ENCODE measurements at regions not wholly inside any gene's neighbourhood (a gene's known extent, or its start where the extent isn't known, plus 50 kb on each side); places are given as distances from the start of the nearest gene placed in this dataset.

- no peaks in the 10 kb centered on the region for H3K36me3 ChIP-seq (ENCODE audit: control insufficient read depth, insufficient read depth, low read length)
- no peaks in the 10 kb centered on the region for H3K9me1 ChIP-seq (ENCODE audit: control insufficient read depth, insufficient read depth, low read length)
- H3K4me1 ChIP-seq (replicated peaks in 1 of 2; ENCODE audit: control insufficient read depth in 2 of 2, insufficient read depth in 2 of 2, low read length in 2 of 2), result no peaks in the 10 kb centered on the region
- FAIRE-seq (no peak), DNase-seq (ENCODE audit: extremely low read depth in 1 of 4, low spot score in 3 of 4) (no peak), ATAC-seq (no peak)
- TF ChIP-seq NR2C2 (CRISPR knock-in tag; IDR thresholded peaks at IDR 0.05) (no peak), NR2C2 (tag; IDR thresholded peaks at IDR 0.05) (no peak), CBX1 (IDR thresholded peaks at IDR 0.05; ENCODE audit: low read depth) (no peak), MTA2 (IDR thresholded peaks at IDR 0.05; ENCODE audit: low read depth) (no peak)
- no peaks in the 10 kb centered on the region for H3K27me3 ChIP-seq (ENCODE audit: control insufficient read depth in 2 of 2, insufficient read depth in 2 of 2, low read length in 2 of 2)
- no peak overlapping the region for H3K4me2 ChIP-seq (ENCODE audit: insufficient read depth, low read length)
- H3K4me3 ChIP-seq, result no peak overlapping the region
- no peak overlapping the region for H3K9ac ChIP-seq (ENCODE audit: insufficient read depth in 1 of 2, low read depth in 2 of 2, low read length in 2 of 2)
- no peak overlapping the region for H2AFZ ChIP-seq (ENCODE audit: low read depth, low read length)
- ChIA-PET CTCF (ENCODE audit: low intra/inter-chr PET ratio) (no interaction called here), POLR2A (no interaction called here)
- H3K9me3 ChIP-seq (replicated peaks; ENCODE audit: control insufficient read depth, insufficient read depth, low read depth, low read length), result 0 out of 2 replicates have a peak, but pooled peaks cover 2% of the 10 kb centered on the region
- H3K27ac ChIP-seq (ENCODE audit: extremely low read depth, low read depth, low read length), result no peak overlapping the region
- no TSS peak for BruUV-seq (replicated peaks)
- intact Hi-C loops (cut with micrococcal nuclease) (no loop called here), in situ Hi-C loops (cut with MboI) (no loop called here)
- H4K20me1 ChIP-seq (replicated peaks; ENCODE audit: control insufficient read depth, insufficient read depth, low read length), result no peaks in the 10 kb centered on the region
- no peaks in the 10 kb centered on the region for H3K79me2 ChIP-seq (ENCODE audit: control insufficient read depth, insufficient read depth, low read length)
These were observed 366.6 kb downstream of the FGF10 start for GRCh38 chr5:44022622-44023021.

GRCh38 chr5:44011518-44011917 is 377.7 kb downstream of the FGF10 start:
- no peak overlapping the region for H3K4me2 ChIP-seq (ENCODE audit: insufficient read depth, low read length)
- no peak for DNase-seq (ENCODE audit: extremely low read depth in 1 of 4, low spot score in 3 of 4)
- POLR2A ChIA-PET, result no interaction called here
- WGBS (ENCODE audit: insufficient coverage, low coverage, missing lambda C conversion rate), result 2% methylated on average over 2 of the region's 2 CpGs
- no peaks in the 10 kb centered on the region for H4K20me1 ChIP-seq (replicated peaks; ENCODE audit: control insufficient read depth, insufficient read depth, low read length)
- no peaks in the 10 kb centered on the region for H3K79me2 ChIP-seq (ENCODE audit: control insufficient read depth, insufficient read depth, low read length)
- CTCF ChIA-PET (ENCODE audit: low intra/inter-chr PET ratio), result no interaction called here
- no peak overlapping the region for H3K27ac ChIP-seq (ENCODE audit: extremely low read depth, low read depth, low read length)
- no peak overlapping the region for H3K9ac ChIP-seq (ENCODE audit: insufficient read depth in 1 of 2, low read depth in 2 of 2, low read length in 2 of 2)
- no peaks in the 10 kb centered on the region for H3K9me1 ChIP-seq (ENCODE audit: control insufficient read depth, insufficient read depth, low read length)
- in situ Hi-C loops (cut with MboI), result no loop called here
- H3K36me3 ChIP-seq (ENCODE audit: control insufficient read depth, insufficient read depth, low read length), result no peaks in the 10 kb centered on the region
- intact Hi-C loops (cut with micrococcal nuclease), result no loop called here
- no peak overlapping the region for H2AFZ ChIP-seq (ENCODE audit: low read depth, low read length)
- no peak for FAIRE-seq
- no TSS peak for BruUV-seq (replicated peaks)
- no peak for ATAC-seq
- H3K4me1 ChIP-seq (replicated peaks in 1 of 2; ENCODE audit: control insufficient read depth in 2 of 2, insufficient read depth in 2 of 2, low read length in 2 of 2), result no peaks in the 10 kb centered on the region
- no peaks in the 10 kb centered on the region for H3K27me3 ChIP-seq (ENCODE audit: control insufficient read depth in 2 of 2, insufficient read depth in 2 of 2, low read length in 2 of 2)
- no peaks in the 10 kb centered on the region for H3K9me3 ChIP-seq (replicated peaks; ENCODE audit: control insufficient read depth, insufficient read depth, low read depth, low read length)
- H3K4me3 ChIP-seq, result no peak overlapping the region
- TF ChIP-seq ZNF174 (CRISPR knock-in tag; IDR thresholded peaks at IDR 0.05) (no peak), ID3 (CRISPR knock-in tag; IDR thresholded peaks at IDR 0.05) (no peak), ID3 (tag; IDR thresholded peaks at IDR 0.05) (no peak), ZNF707 (CRISPR knock-in tag; conservative IDR thresholded peaks at IDR 0.05) (no peak), RHOXF2B (CRISPR knock-in tag; conservative IDR thresholded peaks at IDR 0.05) (no peak), JUND (IDR thresholded peaks at IDR 0.05; ENCODE audit: borderline replicate concordance, low read depth, low read length) (no peak), JUND (tag; IDR thresholded peaks at IDR 0.05; ENCODE audit: borderline replicate concordance, low read depth, low read length) (no peak), ZFP36 (IDR thresholded peaks at IDR 0.05; ENCODE audit: low read depth, low read length, partially characterized antibody) (no peak), ZSCAN29 (IDR thresholded peaks at IDR 0.05) (no peak), STAT5A (IDR thresholded peaks at IDR 0.05; ENCODE audit: borderline replicate concordance, low read length) (no peak)
- TF ChIP-seq, protein P1, sequence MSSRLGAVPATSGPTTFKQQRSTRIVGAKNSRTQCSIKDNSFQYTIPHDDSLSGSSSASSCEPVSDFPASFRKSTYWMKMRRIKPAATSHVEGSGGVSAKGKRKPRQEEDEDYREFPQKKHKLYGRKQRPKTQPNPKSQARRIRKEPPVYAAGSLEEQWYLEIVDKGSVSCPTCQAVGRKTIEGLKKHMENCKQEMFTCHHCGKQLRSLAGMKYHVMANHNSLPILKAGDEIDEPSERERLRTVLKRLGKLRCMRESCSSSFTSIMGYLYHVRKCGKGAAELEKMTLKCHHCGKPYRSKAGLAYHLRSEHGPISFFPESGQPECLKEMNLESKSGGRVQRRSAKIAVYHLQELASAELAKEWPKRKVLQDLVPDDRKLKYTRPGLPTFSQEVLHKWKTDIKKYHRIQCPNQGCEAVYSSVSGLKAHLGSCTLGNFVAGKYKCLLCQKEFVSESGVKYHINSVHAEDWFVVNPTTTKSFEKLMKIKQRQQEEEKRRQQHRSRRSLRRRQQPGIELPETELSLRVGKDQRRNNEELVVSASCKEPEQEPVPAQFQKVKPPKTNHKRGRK (tag; IDR thresholded peaks at IDR 0.05), result no peak
